OCI-LY7 (cell line): ENCODE measurements at regions not wholly inside any gene's neighbourhood (a gene's known extent, or its start where the extent isn't known, plus 50 kb on each side); places are given as distances from the start of the nearest gene placed in this dataset.
"Not testable (repeated sequence)": the region's sequence is repeated elsewhere in the genome, so short reads cannot be mapped to it uniquely, and the experiment has no call there.

ENCODE experiments used
- BruUV-seq: library from RNA; stranded (reverse); fragments of 400-500 nt; replicated peaks from 2 replicates; lab custom pipeline; 2021; lab: Mats Ljungman, UMichigan
- CTCF ChIA-PET: fragments of 300-600 bp; sonication (Branson Sonifier 250); formaldehyde crosslinking; loops from one replicate; lab custom pipeline; 2022; ENCODE audit warnings: antibody characterized with exemption; ENCODE audit not compliant: unreplicated experiment; lab: Charles Lee
- POLR2A ChIA-PET: fragments of 300-600 bp; sonication (Branson Sonifier 250); formaldehyde crosslinking; loops from one replicate; lab custom pipeline; 2022; ENCODE audit warnings: antibody characterized with exemption; lab: Charles Lee
- DNase-seq: peaks from one replicate; pipeline ENCODE4 v3.0.0-alpha.2; 2015; ENCODE audit warnings: low spot score
- H2AFZ ChIP-seq: fragments of 200-600 bp; sonication (generic), shearing (Covaris generic); 2 replicates; pipeline ENCODE4 v1.6.1; 2014; ENCODE audit warnings: mild to moderate bottlenecking, antibody characterized with exemption, low read length, moderate library complexity
- H3K27ac ChIP-seq: fragments of 200-600 bp; sonication (generic); 2 replicates; pipeline ENCODE4 v1.5.1; 2014; ENCODE audit warnings: mixed run types, low read depth, mild to moderate bottlenecking, moderate library complexity, low read length, inconsistent platforms; ENCODE audit not compliant: poor library complexity, severe bottlenecking
- H3K36me3 ChIP-seq: fragments of 200-600 bp; sonication (generic); 2 replicates; pipeline ENCODE4 v1.6.1; 2014; ENCODE audit warnings: mild to moderate bottlenecking, antibody characterized with exemption, low read length, moderate library complexity, mixed read lengths; ENCODE audit not compliant: insufficient read depth
- H3K4me1 ChIP-seq: fragments of 200-600 bp; sonication (generic); 2 replicates; pipeline ENCODE4 v1.5.1; 2014; ENCODE audit warnings: mild to moderate bottlenecking, low read length; ENCODE audit not compliant: insufficient read depth, poor library complexity, severe bottlenecking
- H3K4me2 ChIP-seq: fragments of 200-600 bp; sonication (generic); 2 replicates; pipeline ENCODE4 v1.6.1; 2014; ENCODE audit warnings: mild to moderate bottlenecking, low read length
- H3K4me3 ChIP-seq: fragments of 200-600 bp; sonication (generic); 2 replicates; pipeline ENCODE4 v1.5.1; 2014; ENCODE audit warnings: mild to moderate bottlenecking, low read depth, low read length; ENCODE audit not compliant: poor library complexity, severe bottlenecking
- H3K79me2 ChIP-seq: fragments of 200-600 bp; sonication (generic); 2 replicates; pipeline ENCODE4 v1.6.1; 2016; ENCODE audit warnings: low read depth, mild to moderate bottlenecking, low read length, moderate library complexity, mixed read lengths; ENCODE audit not compliant: insufficient read depth
- H3K9me2 ChIP-seq: fragments of 200-600 bp; sonication (generic); 2 replicates; pipeline ENCODE4 v1.6.1; 2016; ENCODE audit warnings: mild to moderate bottlenecking, low read length, mixed read lengths; ENCODE audit not compliant: insufficient read depth
- H3K9me3 ChIP-seq: fragments of 200-600 bp; sonication (generic); 2 replicates; pipeline ENCODE4 v1.6.1; 2014; ENCODE audit warnings: mild to moderate bottlenecking, mixed run types, low read length, mixed read lengths
- H4K20me1 ChIP-seq: fragments of 200-600 bp; sonication (generic); 2 replicates; pipeline ENCODE4 v1.6.1; 2014; ENCODE audit warnings: mild to moderate bottlenecking, antibody characterized with exemption, low read length, moderate library complexity, mixed read lengths; ENCODE audit not compliant: insufficient read depth
- CTCF ChIP-seq: fragments of 200-600 bp; sonication (generic); conservative IDR thresholded peaks from 2 replicates; pipeline ENCODE4 v1.5.1; 2014; ENCODE audit warnings: mild to moderate bottlenecking, antibody characterized with exemption, low read length, moderate library complexity, mixed read lengths
- EZH2phosphoT487 ChIP-seq: fragments of 200-600 bp; sonication (generic); IDR thresholded peaks from 2 replicates; pipeline ENCODE4 v1.6.1; 2018; ENCODE audit warnings: low read depth, borderline replicate concordance, mild to moderate bottlenecking, mixed run types, antibody characterized with exemption, low read length, moderate library complexity, mixed read lengths
- intact Hi-C: fragments of 100-400 bp; cut with micrococcal nuclease; formaldehyde crosslinking; loops from one replicate; pipeline ENCODE4 v1.10.0; 2022; ENCODE audit not compliant: unreplicated experiment

DNA sequence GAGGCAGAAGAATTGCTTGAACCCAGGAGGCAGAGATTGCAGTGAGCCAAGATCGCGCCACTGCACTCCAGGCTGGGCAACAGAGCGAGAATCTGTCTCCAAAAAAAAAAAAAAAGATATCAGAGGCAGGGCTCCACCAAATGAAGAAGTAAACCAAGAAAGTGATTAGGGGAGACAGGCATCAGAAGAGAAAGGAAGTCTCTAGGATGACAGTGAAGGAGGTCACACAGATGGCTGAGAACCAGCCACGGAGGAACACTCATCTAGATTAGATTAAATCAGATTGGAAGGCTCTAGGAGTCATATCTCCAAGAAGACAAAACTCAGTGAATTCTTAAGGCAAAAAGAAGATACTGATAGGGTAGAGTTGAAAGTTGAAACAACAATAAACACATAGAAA is 102.2 kb upstream of the CCDC28A start:
- H3K79me2 ChIP-seq: no peaks in the 10 kb centered on the region
- no peak overlapping the region for H3K4me2 ChIP-seq
- no peaks in the 10 kb centered on the region for H3K36me3 ChIP-seq
- no peak overlapping the region for H3K4me3 ChIP-seq
- ChIA-PET CTCF (no interaction called here), POLR2A (interaction anchor here (0.6 kb wide), 1 partner anchor 705 kb away, joined by 4 read pairs; no protein-coding TSS in a partner anchor)
- no peaks in the 10 kb centered on the region for H3K9me3 ChIP-seq
- no peaks in the 10 kb centered on the region for H3K4me1 ChIP-seq
- BruUV-seq: no TSS peak
- no peaks in the 10 kb centered on the region for H3K9me2 ChIP-seq
- intact Hi-C loops: no loop called here
- no peak overlapping the region for H3K27ac ChIP-seq
- no peak overlapping the region for H2AFZ ChIP-seq
- no peak for TF ChIP-seq CTCF
- no peak for TF ChIP-seq EZH2phosphoT487
- no peaks in the 10 kb centered on the region for H4K20me1 ChIP-seq
- DNase-seq: no peak

DNA sequence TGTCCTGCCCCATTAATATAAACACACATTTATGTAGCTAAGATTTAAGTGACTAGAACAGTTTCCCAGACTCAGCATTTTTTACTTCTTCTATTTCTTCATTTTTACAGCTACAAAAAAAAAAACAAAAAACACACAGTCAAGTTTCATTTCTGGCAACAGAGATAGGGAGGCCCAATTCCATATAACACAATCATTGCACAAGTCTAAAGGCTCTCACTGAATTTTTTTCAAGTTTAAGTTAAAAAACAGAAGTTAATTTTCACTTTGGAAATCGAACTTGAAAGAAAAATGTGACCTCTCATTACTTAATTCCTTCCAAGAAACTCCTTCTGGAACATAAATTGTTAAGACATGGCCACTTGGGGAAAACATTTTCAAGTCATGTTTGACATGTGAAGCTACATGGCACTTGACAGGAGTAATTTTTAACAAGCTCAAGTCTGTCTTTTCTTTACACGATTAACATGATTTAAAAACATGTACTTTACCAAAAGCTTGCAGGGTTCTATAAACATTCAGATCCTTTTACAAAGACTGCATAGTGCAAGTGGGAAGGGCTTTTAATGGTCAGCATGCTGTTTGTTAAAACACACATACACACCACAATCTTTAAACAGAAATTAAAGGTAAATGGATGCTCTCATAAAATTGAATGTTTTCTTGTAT is 100.1 kb upstream of the CCDC28A start:
- no peaks in the 10 kb centered on the region for H3K9me2 ChIP-seq
- H3K27ac ChIP-seq: no peak overlapping the region
- H3K9me3 ChIP-seq: no peaks in the 10 kb centered on the region
- no peaks in the 10 kb centered on the region for H4K20me1 ChIP-seq
- no peak overlapping the region for H3K4me2 ChIP-seq
- no peaks in the 10 kb centered on the region for H3K79me2 ChIP-seq
- ChIA-PET CTCF (no interaction called here), POLR2A (interaction anchor here (0.6 to 1.3 kb wide), 10 partner anchors 15 to 1484 kb away, joined by 3 to 6 read pairs (median 3); no protein-coding TSS in a partner anchor)
- DNase-seq: no peak
- no peak overlapping the region for H3K4me3 ChIP-seq
- no peaks in the 10 kb centered on the region for H3K4me1 ChIP-seq
- TF ChIP-seq CTCF (no peak), EZH2phosphoT487 (no peak)
- no peaks in the 10 kb centered on the region for H3K36me3 ChIP-seq
- intact Hi-C loops: no loop called here
- no peak overlapping the region for H2AFZ ChIP-seq
- no TSS peak for BruUV-seq

DNA sequence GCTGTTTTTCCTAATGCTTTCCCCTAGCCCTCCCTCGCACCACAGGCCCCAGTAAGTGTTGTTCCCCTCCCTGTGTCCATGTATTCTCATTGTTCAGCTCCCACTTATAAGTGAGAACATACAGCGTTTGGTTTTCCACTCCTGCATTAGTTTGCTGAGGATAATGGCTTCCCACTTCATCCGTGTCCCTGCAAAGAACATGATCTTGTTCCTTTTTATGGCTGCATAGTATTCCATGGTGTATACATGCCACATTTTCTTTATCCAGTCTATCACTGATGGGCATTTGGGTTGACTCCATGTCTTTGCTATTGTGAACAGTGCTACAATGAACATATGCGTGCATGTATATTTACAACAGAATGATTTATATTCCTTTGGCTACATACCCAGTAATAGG is 99.1 kb upstream of the CCDC28A start:
- H2AFZ ChIP-seq, intact Hi-C loops, H3K9me3 ChIP-seq, H3K4me1 ChIP-seq, H3K36me3 ChIP-seq, H3K9me2 ChIP-seq, BruUV-seq, DNase-seq, H3K79me2 ChIP-seq, H4K20me1 ChIP-seq, H3K27ac ChIP-seq, H3K4me2 ChIP-seq, H3K4me3 ChIP-seq: not testable (repeated sequence)
- CTCF ChIA-PET: interaction anchor here (0.7 kb wide), 1 partner anchor 1249 kb away, joined by 3 read pairs; no protein-coding TSS in a partner anchor
- POLR2A ChIA-PET: interaction anchor here (1.0 to 1.3 kb wide), 2 partner anchors 99 to 271 kb away, joined by 3 to 5 read pairs; no protein-coding TSS in a partner anchor
